Right atrium auricular region (tissue), 2 donors: ENCODE measurements at regions not wholly inside any gene's neighbourhood (a gene's known extent, or its start where the extent isn't known, plus 50 kb on each side); places are given as distances from the start of the nearest gene placed in this dataset.

Source experiments
- DNase-seq: peaks from one replicate; pipeline ENCODE4 v3.0.0-alpha.2; 2019; ENCODE audit warnings: low spot score
- H3K27ac ChIP-seq, 2 donors: fragments of 200-600 bp; sonication (generic); 1 replicate in 1 of 2; 2 replicates in 1 of 2; pipeline ENCODE4 v1.5.1; 2016 to 2019
- H3K27me3 ChIP-seq, 2 donors: fragments of 200-600 bp; sonication (generic); one replicate each; pipeline versions ENCODE4 v1.5.1 to v1.6.0; 2017 to 2019
- H3K36me3 ChIP-seq: fragments of 200-600 bp; sonication (generic); one replicate; pipeline ENCODE4 v1.5.1; 2016
- H3K4me1 ChIP-seq, 2 donors: fragments of 200-600 bp; sonication (generic); one replicate each; pipeline versions ENCODE4 v1.5.1 to v1.6.0; 2017 to 2019
- H3K4me3 ChIP-seq, 2 donors: fragments of 200-600 bp; sonication (generic); 1 replicate in 1 of 2; 2 replicates in 1 of 2; pipeline ENCODE4 v1.5.1; 2017 to 2019; ENCODE audit warnings: mild to moderate bottlenecking in 1 of 2, moderate library complexity in 1 of 2
- H3K9me3 ChIP-seq, 2 donors: fragments of 200-600 bp; sonication (generic); one replicate each; pipeline ENCODE4 v1.5.1; 2019
- CTCF ChIP-seq, 2 donors: fragments of 200-600 bp; sonication (generic); IDR thresholded peaks; one replicate each; pipeline ENCODE4 v1.5.1; 2019; ENCODE audit warnings: antibody characterized with exemption in 2 of 2

DNA sequence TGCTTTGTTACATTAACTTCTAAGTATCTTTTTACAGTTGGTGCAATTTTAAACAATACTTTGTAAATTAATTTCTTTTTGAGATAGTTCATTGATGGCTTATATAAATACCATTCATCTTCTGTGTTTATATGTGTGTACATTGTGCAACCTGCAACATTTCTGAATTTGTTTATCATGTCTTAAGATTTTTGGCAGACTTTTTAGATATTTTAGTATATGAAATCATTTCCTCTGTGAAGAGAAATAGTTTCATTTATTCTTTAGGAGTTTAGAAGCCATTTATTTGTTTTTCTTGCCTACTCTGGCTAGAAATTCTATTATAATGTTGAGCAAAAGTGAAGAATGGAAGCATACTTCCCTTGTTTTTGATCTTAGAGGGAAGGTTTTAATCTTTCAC, 337.8 kb upstream of the DSEL start:
- Histone ChIP-seq H3K36me3 (no peaks in the 10 kb centered on the region), H3K4me3 (no peak overlapping the region), H3K27ac (no peak overlapping the region), H3K9me3 (peaks cover 0 to 8% of the 10 kb centered on the region in 2 donors), H3K4me1 (no peaks in the 10 kb centered on the region), H3K27me3 (no peaks in the 10 kb centered on the region)
- TF ChIP-seq CTCF (IDR thresholded peaks at IDR 0.05): no peak
- no peak for DNase-seq

DNA sequence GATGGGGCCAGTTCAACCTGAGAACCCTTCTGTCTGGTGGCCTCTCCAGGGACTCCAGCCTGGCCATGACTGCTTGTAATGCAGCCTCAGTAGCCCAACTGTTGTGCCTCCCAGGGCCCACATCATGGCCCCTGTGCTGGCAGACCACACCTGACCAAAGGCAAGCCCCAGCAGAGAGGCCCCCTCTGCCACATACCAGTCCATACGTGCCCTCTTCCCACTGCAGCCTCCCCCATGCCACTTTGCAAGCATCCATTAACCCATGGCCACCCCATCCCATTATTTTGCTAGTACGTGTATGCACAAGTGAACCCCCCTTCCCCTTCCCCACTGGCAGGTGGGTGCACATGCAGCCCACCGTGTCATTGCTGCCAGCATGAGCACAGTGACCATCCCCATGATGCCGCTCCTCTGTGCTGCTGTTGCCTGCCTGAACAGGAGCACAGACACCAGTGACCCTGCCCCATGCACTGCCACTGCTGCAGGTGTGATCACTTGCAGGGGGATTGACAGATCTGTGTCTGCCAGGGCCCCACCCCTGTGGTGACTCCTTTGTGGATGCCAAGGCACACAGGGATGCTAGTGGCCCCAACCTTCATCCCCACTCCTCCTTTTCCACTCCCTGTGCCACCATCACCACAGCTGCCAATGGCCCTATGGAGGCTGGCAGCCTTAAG, 330.0 kb upstream of the DSEL start:
- no peak for TF ChIP-seq CTCF (IDR thresholded peaks at IDR 0.05)
- H3K4me1 ChIP-seq: no peaks in the 10 kb centered on the region
- DNase-seq: no peak
- no peaks in the 10 kb centered on the region for H3K36me3 ChIP-seq
- no peak overlapping the region for H3K4me3 ChIP-seq
- no peaks in the 10 kb centered on the region for H3K9me3 ChIP-seq
- H3K27me3 ChIP-seq: no peaks in the 10 kb centered on the region
- H3K27ac ChIP-seq: no peak overlapping the region

- no peak overlapping the region for H3K4me3 ChIP-seq
- no peak for DNase-seq
- no peaks in the 10 kb centered on the region for H3K9me3 ChIP-seq
- no peak overlapping the region for H3K27ac ChIP-seq
- H3K27me3 ChIP-seq: no peaks in the 10 kb centered on the region
- H3K4me1 ChIP-seq: no peaks in the 10 kb centered on the region
- H3K36me3 ChIP-seq: no peaks in the 10 kb centered on the region
- no peak for TF ChIP-seq CTCF (IDR thresholded peaks at IDR 0.05)
These were observed 328.5 kb upstream of the DSEL start for GRCh38 chr18:67845035-67845434.

DNA sequence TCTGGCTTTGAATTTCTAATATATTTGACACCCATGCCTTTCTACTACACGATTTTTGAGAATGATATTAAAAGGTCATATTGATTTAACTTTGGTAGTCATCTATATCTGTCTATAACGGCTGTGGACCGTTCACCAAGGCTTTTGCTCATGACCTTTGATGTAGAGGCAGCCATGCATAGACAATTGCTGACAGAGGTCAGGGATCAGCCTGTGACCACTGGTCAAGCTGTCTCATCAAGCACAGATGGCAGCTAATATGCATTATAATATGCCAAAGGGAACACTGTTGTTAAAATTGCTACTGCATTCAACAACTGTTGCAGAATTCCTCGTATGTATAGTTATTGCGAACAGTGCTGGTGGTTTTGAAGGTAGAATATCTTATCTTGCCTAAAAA, 323.9 kb upstream of the DSEL start:
- DNase-seq: no peak
- Histone ChIP-seq H3K9me3 (no peaks in the 10 kb centered on the region), H3K4me3 (no peak overlapping the region), H3K27me3 (no peaks in the 10 kb centered on the region), H3K4me1 (no peaks in the 10 kb centered on the region), H3K36me3 (no peaks in the 10 kb centered on the region), H3K27ac (no peak overlapping the region)
- TF ChIP-seq CTCF (IDR thresholded peaks at IDR 0.05): no peak

- H3K27me3 ChIP-seq: no peaks in the 10 kb centered on the region
- DNase-seq: no peak
These were observed 301.9 kb upstream of the DSEL start for GRCh38 chr18:67818432-67818831.

More at GRCh38 chr18:67818432-67818831, 301.9 kb upstream of the DSEL start:
- Histone ChIP-seq H3K36me3 (no peaks in the 10 kb centered on the region), H3K4me3 (no peak overlapping the region), H3K4me1 (no peaks in the 10 kb centered on the region), H3K9me3 (no peaks in the 10 kb centered on the region), H3K27ac (no peak overlapping the region)
- TF ChIP-seq CTCF (IDR thresholded peaks at IDR 0.05): no peak
